Stomach (tissue), 4 donors: ENCODE measurements at regions not wholly inside any gene's neighbourhood (a gene's known extent, or its start where the extent isn't known, plus 50 kb on each side); places are given as distances from the start of the nearest gene placed in this dataset.

Source experiments
- CTCF ChIP-seq, 7 experiments: fragments of 450-650 bp in 4 of 7; fragments of 200-600 bp in 3 of 7; sonication (generic) in 3 of 7; IDR thresholded peaks; one replicate each; pipeline ENCODE4 v1.5.1; 2016 to 2019; ENCODE audit warnings: antibody characterized with exemption in 7 of 7, control low read depth in 2 of 7, mild to moderate bottlenecking in 1 of 7
- EP300 ChIP-seq: sonication (generic); formaldehyde crosslinking; IDR thresholded peaks from one replicate; pipeline ENCODE4 v1.6.1; 2017; ENCODE audit warnings: antibody characterized with exemption
- POLR2A ChIP-seq, 4 donors: fragments of 450-650 bp; IDR thresholded peaks; one replicate each; pipeline ENCODE4 v1.6.1; 2016; ENCODE audit warnings: antibody characterized with exemption in 4 of 4, control low read depth in 2 of 4, mild to moderate bottlenecking in 1 of 4, moderate library complexity in 1 of 4
- POLR2AphosphoS5 ChIP-seq, 3 donors: sonication (generic); formaldehyde crosslinking; IDR thresholded peaks; one replicate each; pipeline ENCODE4 v1.6.1; 2016; ENCODE audit warnings: antibody characterized with exemption in 3 of 3

- TF ChIP-seq CTCF (IDR thresholded peaks at IDR 0.05) (no peak), EP300 (no peak), POLR2A (IDR thresholded peaks at IDR 0.05) (no peak), POLR2AphosphoS5 (IDR thresholded peaks at IDR 0.05) (no peak)
Observed at GRCh38 chr20:43295263-43295662, 105.6 kb upstream of the PTPRT start.
